Testis (tissue), 2 donors: ENCODE measurements at regions not wholly inside any gene's neighbourhood (a gene's known extent, or its start where the extent isn't known, plus 50 kb on each side); places are given as distances from the start of the nearest gene placed in this dataset.

Experiments
- CTCF ChIP-seq, 3 experiments: fragments of 450-650 bp in 2 of 3; fragments of 200-600 bp in 1 of 3; sonication (generic) in 1 of 3; IDR thresholded peaks; one replicate each; pipeline ENCODE4 v1.5.1; 2016 to 2019; ENCODE audit warnings: antibody characterized with exemption in 3 of 3, mild to moderate bottlenecking in 2 of 3, moderate library complexity in 1 of 3
- POLR2A ChIP-seq: fragments of 450-650 bp; IDR thresholded peaks from one replicate; pipeline ENCODE4 v1.6.1; 2017; ENCODE audit warnings: antibody characterized with exemption, mild to moderate bottlenecking, moderate library complexity

DNA sequence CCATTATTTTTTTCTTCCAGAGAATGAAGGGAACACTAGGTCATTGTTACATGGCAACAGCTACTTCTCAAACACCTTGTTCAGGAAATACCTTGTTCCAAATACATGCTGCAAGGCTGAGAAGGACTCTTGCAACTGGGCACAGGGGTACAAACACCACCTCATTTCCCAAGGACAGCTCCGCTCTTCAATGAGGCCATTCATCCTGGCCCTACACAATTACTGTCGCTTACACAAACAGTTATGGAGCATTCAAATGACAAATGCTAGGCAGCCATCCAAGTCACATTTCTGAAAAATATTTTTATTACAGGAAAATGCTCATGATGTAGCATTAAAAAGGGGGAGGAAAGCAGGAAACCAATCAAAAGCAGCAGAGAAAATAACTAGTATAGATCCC lies 611.9 kb downstream of the DHX35 start:
- no peak for TF ChIP-seq CTCF (IDR thresholded peaks at IDR 0.05)
- no peak for TF ChIP-seq POLR2A
